Inflammatory macrophage (primary cell): ENCODE measurements at regions not wholly inside any gene's neighbourhood (a gene's known extent, or its start where the extent isn't known, plus 50 kb on each side); places are given as distances from the start of the nearest gene placed in this dataset.
"Not testable (repeated sequence)": the region's sequence is repeated elsewhere in the genome, so short reads cannot be mapped to it uniquely, and the experiment has no call there.

ENCODE experiments used
- DNase-seq, 2 donors: peaks; one replicate each; pipeline ENCODE4 v3.0.0-alpha.2; 2020 to 2022

DNA sequence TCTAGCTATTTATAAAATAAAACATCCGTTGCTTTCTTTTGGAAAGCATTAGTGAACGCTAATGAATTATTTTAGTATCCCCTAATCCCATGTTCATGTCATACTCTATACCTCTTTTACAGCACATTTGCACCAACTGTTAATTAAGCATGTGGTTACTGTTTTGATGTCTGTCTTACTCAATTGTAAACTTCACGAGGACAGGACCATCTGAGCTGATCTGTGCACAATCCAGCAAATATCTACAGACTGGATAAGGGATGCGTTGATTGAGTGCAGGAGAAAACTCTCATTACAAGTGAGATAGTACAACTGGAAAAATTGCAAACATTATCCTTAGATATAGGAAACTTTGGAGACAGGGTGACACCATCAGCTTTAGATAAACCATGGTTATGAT lies 201.1 kb downstream of the PCDH20 start:
- no peak for DNase-seq

DNA sequence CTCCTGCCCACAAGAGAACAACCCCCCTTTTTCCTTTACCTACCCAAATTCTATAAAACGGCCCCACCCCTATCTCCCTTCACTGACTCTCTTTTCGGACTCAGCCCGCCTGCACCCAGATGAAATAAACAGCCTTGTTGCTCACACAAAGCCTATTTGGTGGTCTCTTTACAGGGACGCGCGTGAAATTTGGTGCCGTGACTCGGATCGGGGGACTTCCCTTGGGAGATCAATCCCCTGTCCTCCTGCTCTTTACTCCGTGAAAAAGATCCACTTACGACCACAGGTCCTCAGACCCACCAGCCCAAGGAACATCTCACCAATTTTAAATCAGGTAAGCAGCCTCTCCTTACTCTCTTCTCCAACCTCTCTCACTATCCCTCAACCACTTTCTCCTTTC lies 209.8 kb downstream of the PCDH20 start:
- DNase-seq: not testable (repeated sequence)

DNA sequence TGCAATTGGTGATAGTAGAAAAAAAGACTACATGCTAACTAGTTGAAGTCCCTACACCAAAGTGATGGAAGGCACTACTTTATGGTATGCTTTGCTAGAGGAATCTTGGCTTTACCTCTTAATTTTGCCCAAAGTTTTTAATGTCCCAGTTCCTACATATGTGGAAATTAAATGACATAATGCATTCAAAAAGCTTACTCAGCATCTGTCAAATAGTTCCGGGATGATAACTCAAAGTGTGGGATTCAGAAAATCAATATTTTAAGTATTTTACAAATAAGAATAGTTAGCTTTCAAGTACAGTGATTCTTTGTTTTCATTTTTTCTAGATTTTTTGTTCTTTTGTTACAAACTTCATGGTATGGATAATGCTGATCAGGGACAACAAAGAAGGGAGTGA lies 211.6 kb downstream of the PCDH20 start:
- DNase-seq: no peak

DNA sequence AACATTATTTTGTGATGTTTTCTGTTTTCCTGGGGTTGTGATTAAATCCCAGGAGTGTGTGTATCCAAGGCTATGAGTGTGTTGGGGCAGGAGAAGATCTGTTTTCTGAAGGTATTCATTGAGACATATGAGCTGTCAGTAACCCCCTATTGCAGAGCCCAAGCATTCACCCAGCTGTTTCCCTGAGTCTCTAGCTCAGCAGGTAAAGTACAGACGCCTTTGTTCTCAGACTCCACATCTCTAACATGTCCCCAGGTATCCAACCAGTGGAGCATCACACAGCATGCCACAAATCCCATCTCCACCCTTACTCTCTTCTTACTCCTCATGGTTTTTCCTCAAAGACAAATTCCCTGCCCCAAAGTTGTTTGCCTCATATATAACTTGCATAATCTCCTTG lies 213.6 kb downstream of the PCDH20 start:
- DNase-seq: no peak

DNA sequence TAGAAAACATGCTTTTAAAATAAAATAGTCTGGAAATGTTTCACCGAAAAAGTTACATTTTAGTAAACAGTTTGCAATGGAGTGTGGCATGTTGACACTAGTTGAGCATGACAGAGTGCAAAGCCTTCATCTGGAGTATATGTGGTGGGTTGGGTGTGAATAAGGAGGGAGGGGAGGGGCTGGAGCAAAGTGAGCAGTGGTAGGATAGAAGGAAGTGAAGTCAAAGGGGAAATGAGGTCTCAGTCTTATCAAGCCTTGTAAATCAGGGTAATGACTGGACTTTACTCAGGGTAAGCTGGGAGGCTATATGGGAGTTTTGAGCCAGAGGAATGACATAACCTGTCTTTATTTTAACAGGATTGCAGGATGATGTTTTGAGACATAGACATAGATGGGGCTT lies 222.8 kb downstream of the PCDH20 start:
- DNase-seq: no peak

- no peak for DNase-seq
Observed at GRCh38 chr13:61188057-61188456, 227.6 kb downstream of the PCDH20 start.

GRCh38 chr13:61187471-61187870 lies 228.2 kb downstream of the PCDH20 start:
- DNase-seq: no peak

GRCh38 chr13:61183670-61184069 lies 232.0 kb downstream of the PCDH20 start:
- DNase-seq: no peak

- no peak for DNase-seq
Observed at GRCh38 chr13:61180234-61180633, 235.4 kb downstream of the PCDH20 start.

GRCh38 chr13:61179741-61180140 lies 235.9 kb downstream of the PCDH20 start:
- DNase-seq: no peak

GRCh38 chr13:61170856-61171255 lies 244.8 kb downstream of the PCDH20 start:
- no peak for DNase-seq

DNA sequence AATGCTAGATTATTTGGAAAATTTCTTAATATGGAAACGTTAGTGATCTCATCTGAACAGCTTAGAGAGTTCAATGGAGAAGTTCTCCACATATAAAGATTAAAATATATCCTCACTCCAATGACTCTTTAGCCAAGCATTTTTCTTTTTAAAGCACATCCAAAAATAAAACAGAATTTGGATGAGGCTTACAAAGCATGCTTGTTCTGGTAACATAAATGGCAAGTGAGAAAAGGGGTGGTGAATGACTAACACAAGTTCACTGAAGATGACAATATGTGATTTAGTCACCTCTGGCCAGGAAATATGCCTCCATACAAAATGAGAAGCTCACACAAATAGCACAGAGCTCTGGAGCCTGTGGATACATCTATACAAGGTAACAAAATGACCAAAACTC lies 253.0 kb downstream of the PCDH20 start:
- DNase-seq: no peak

DNA sequence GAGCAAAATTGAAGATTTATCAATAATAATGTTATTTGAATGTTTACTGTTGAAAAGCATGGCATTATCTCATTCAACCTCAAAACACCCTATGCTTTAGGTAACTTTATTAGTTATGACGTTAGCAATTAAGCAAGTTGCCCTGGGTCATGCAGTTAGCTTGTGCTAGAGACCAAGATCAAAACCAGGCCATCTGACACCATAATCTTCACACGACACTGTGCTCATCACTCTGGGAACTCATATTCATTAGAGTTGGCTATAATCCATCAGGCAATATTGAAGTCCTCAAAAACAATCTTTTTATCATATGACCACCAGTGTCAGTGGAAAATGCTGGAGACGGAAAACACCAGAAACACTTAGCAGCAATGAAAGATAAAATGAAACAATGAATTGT lies 253.5 kb downstream of the PCDH20 start:
- DNase-seq: no peak

DNA sequence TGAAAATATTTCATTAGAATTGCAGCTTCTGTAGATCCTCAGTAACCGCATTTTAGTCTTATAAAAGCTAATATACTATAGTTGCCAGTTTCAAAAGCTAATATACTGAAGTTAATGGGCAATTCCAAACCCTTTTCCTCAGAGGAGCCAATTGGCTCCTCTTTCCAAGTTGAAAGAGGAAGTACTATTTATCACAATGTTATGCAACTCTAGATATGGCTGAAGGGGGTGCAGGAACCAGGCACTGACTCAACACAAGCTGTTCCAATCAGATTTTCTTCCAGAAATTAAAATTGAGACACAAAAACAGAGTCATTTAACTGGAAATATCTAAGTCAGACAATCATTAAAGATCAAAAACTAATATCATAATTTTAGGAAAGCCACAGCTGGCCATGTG lies 258.9 kb downstream of the PCDH20 start:
- no peak for DNase-seq

GRCh38 chr13:61151062-61151461 lies 264.6 kb downstream of the PCDH20 start:
- no peak for DNase-seq

DNA sequence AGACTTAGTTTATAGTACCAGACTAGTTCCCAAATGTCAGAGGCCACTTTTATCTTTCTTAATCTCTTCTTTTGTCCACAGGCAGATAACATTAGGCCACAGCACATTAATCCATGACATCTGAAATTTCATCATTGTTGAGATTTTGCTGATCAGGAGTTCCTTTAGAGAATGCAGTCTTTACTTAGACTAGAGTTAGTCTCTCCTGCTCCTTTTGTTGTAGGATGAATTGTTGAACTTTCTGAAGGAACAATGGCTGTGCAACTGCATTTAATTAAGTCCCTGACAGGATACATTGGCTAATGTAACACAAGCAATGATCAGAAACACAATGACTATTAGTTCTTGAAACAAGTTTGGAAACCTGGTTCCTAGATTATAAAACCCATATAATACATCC lies 266.3 kb downstream of the PCDH20 start:
- DNase-seq: no peak

- no peak for DNase-seq
Observed at GRCh38 chr13:61148691-61149315, 266.8 kb downstream of the PCDH20 start.

- no peak for DNase-seq
Observed at GRCh38 chr13:61148211-61148610, 267.4 kb downstream of the PCDH20 start.

GRCh38 chr13:61146571-61146970 lies 269.1 kb downstream of the PCDH20 start:
- DNase-seq: no peak

DNA sequence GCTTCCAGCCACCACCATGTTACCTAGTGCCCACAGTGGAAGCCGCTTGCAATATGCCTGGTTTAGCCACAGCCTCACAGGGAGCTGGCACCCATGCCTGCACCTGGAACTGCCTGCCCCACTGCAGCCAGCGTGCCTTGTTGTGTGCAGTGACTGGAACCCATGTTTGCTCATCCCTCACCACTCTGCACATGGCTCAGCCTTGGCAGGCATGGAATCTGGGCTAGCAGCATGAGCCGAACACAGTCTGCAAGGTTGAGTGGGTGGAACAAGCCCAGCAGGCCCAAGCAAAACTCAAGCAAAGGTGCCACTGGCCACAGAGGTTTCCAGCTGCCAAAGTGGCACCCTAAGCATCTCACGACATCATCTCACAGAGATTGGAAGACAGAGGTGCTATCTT lies 269.5 kb downstream of the PCDH20 start:
- DNase-seq: no peak

GRCh38 chr13:61144834-61145593 lies 270.6 kb downstream of the PCDH20 start:
- DNase-seq: no peak

DNA sequence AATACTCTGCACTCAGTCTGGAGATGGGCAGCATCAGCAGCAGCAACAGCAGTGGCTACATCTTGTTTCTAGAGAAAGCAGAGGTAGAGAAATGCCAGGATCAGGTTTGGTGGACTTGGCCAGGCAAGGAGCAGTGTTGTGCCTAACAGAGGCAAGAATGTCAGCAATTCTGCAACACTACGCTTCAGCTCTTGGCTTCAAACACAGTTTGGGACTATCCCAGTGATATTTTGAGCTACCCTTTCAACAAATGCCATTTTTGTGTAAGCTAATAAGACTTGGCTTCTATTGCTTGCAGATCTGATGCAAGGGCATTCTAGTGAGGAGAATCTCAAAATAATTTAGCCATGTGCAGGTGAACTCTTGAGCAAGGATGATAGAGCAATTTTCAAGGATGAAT lies 271.3 kb downstream of the PCDH20 start:
- no peak for DNase-seq

- no peak for DNase-seq
Observed at GRCh38 chr13:61142506-61142905, 273.1 kb downstream of the PCDH20 start.

GRCh38 chr13:61138857-61139256 lies 276.8 kb downstream of the PCDH20 start:
- DNase-seq: no peak

GRCh38 chr13:61136515-61136914 lies 279.1 kb downstream of the PCDH20 start:
- DNase-seq: no peak
